AG04449 (cell line): ENCODE measurements at regions not wholly inside any gene's neighbourhood (a gene's known extent, or its start where the extent isn't known, plus 50 kb on each side); places are given as distances from the start of the nearest gene placed in this dataset.

Experiments
- CTCF ChIA-PET: fragments of 350-600 bp; formaldehyde crosslinking; extraction: SDS; loops from one replicate; lab custom pipeline; 2021; ENCODE audit warnings: antibody characterized with exemption; lab: Yijun Ruan, JAX
- POLR2A ChIA-PET: fragments of 400-600, 350-600 bp; formaldehyde crosslinking; extraction: SDS; loops from one replicate; lab custom pipeline; 2020; ENCODE audit warnings: antibody characterized with exemption, inconsistent platforms; lab: Yijun Ruan, JAX
- DNase-seq: peaks from one replicate; pipeline ENCODE4 v3.0.0-alpha.2; 2010; ENCODE audit warnings: low read depth, low spot score
- H3K4me3 ChIP-seq: 2 replicates; pipeline ENCODE4 v1.5.1; 2011; ENCODE audit warnings: low read depth, mild to moderate bottlenecking, control low read depth, low read length
- CTCF ChIP-seq: IDR thresholded peaks from one replicate; pipeline ENCODE4 v1.5.1; 2011; ENCODE audit warnings: mild to moderate bottlenecking, moderate library complexity, low read length, control low read depth, inconsistent platforms; ENCODE audit not compliant: insufficient read depth; ENCODE audit errors: missing control alignments

DNA sequence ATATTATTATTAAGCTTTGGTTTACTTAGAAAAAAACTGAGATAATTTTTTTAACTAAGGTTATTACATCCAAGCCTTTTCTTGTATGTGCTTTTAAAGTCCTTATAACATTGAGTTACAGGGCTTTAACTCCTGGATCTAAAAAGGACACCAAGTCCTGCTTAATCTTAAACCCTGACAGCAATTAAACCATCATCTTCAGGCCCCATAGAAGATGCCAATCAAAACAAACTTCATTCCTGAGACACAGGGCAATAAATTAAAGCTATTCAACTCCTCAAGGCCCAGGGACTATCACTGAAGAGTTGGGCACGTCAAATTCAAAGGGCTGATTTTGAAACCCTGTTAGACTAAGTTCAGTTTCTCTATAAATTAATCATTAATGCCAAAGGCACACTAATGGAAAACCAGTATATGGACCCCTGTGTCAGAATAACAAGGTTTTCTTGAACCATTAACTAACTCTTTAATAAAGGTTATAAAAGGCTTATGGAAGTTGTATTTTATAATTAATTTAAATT is 1152.6 kb downstream of the NSUN3 start:
- POLR2A ChIA-PET = no interaction called here
- no peak for TF ChIP-seq CTCF
- DNase-seq = no peak
- no peak overlapping the region for H3K4me3 ChIP-seq
- CTCF ChIA-PET = no interaction called here

- no peak for DNase-seq
- POLR2A ChIA-PET = no interaction called here
- CTCF ChIA-PET = no interaction called here
- no peak for TF ChIP-seq CTCF
- no peak overlapping the region for H3K4me3 ChIP-seq
Measured at GRCh38 chr3:95217661-95218060, 1154.8 kb downstream of the NSUN3 start.

DNA sequence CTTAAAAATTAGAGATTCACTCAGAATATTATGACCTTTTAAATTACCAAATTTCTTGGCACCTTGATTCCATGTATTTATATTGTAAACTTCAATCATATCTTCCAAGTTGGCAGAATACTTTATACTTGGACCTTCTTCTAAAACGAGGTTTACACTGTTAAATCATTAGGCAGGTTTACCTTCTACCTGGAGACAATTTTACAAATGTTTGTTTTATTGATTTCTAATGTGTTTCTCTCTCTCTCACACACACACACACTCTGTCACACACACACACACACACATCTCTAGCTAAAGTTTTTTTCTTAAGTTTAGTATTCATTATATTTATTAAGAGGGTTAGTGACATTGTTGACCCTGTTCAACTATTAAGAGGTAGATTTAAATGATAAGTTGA is 1155.6 kb downstream of the NSUN3 start:
- no peak for DNase-seq
- TF ChIP-seq CTCF = no peak
- ChIA-PET CTCF (no interaction called here), POLR2A (no interaction called here)
- no peak overlapping the region for H3K4me3 ChIP-seq

GRCh38 chr3:95226437-95226836 is 1163.6 kb downstream of the NSUN3 start:
- H3K4me3 ChIP-seq = no peak overlapping the region
- CTCF ChIA-PET = no interaction called here
- no peak for TF ChIP-seq CTCF
- no peak for DNase-seq
- POLR2A ChIA-PET = no interaction called here

DNA sequence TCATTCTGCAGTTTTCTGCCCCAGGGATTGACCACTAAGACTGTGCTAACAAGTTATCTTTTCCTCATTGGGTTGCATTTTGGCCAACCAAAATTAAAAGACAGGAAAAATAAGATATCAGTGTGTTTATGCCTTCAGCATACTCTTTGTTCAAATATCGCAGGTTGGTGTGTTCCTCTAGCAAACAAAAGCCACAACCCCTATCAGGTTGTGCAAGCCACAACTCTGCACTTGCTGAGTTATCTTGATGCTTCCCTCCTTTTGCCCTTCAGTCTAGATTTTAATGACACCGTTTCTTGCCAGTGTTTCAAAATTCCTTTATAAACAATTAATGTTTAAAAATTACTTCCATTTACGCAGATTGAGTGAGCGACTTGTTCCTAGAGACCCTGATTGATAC is 1164.2 kb downstream of the NSUN3 start:
- TF ChIP-seq CTCF = no peak
- POLR2A ChIA-PET = no interaction called here
- CTCF ChIA-PET = no interaction called here
- H3K4me3 ChIP-seq = no peak overlapping the region
- DNase-seq = no peak

- no peak overlapping the region for H3K4me3 ChIP-seq
- no peak for TF ChIP-seq CTCF
- ChIA-PET POLR2A (no interaction called here), CTCF (no interaction called here)
- no peak for DNase-seq
Measured at GRCh38 chr3:95228416-95228815, 1165.6 kb downstream of the NSUN3 start.
